Gastrocnemius medialis (tissue), 4 donors: ENCODE measurements at regions not wholly inside any gene's neighbourhood (a gene's known extent, or its start where the extent isn't known, plus 50 kb on each side); places are given as distances from the start of the nearest gene placed in this dataset.

Experiments
- ATAC-seq, 2 donors: fragments of 150-250 bp; one replicate each; pipeline ENCODE4 v1.9.1; 2016
- DNase-seq, 2 donors: peaks; one replicate each; pipeline ENCODE4 v3.0.0-alpha.2; 2019
- H3K27ac ChIP-seq, 4 donors: fragments of 200-600 bp; sonication (generic); 1 replicate in 1 of 4; 2 replicates in 3 of 4; pipeline ENCODE4 v1.5.1; 2016 to 2018; ENCODE audit warnings: mild to moderate bottlenecking in 2 of 4, moderate library complexity in 1 of 4
- H3K27me3 ChIP-seq, 3 donors: fragments of 200-600 bp; sonication (generic) in 2 of 3; 1 replicate in 1 of 3; 2 replicates in 2 of 3; pipeline versions ENCODE4 v1.5.1 to v1.6.0; 2016 to 2019; ENCODE audit warnings: mild to moderate bottlenecking in 1 of 3, moderate library complexity in 1 of 3
- H3K36me3 ChIP-seq, 2 donors: fragments of 200-600 bp; sonication (generic) in 1 of 2; one replicate each; pipeline ENCODE4 v1.5.1; 2017 to 2018
- H3K4me1 ChIP-seq, 2 donors: fragments of 200-600 bp; sonication (generic) in 1 of 2; one replicate each; pipeline ENCODE4 v1.5.1; 2016 to 2017; ENCODE audit warnings: mild to moderate bottlenecking in 2 of 2
- H3K4me3 ChIP-seq, 4 donors: fragments of 200-600 bp; sonication (generic) in 3 of 4; 1 replicate in 1 of 4; 2 replicates in 3 of 4; pipeline ENCODE4 v1.5.1; 2016 to 2019; ENCODE audit warnings: mild to moderate bottlenecking in 2 of 4
- H3K9me3 ChIP-seq, 3 donors: fragments of 200-600 bp; sonication (generic) in 2 of 3; 1 replicate in 1 of 3; 2 replicates in 2 of 3; pipeline ENCODE4 v1.5.1; 2016 to 2019
- POLR2A ChIP-seq, 2 donors: fragments of 450-650 bp; IDR thresholded peaks; one replicate each; pipeline ENCODE4 v1.6.1; 2017; ENCODE audit warnings: antibody characterized with exemption in 2 of 2, mild to moderate bottlenecking in 2 of 2, moderate library complexity in 2 of 2
- in situ Hi-C, 4 donors: fragments of 200-750 bp; cut with MboI; loops; one replicate each; pipeline versions ENCODE4 v1.15.0 to v1.8.0; 2017; ENCODE audit warnings: low sequenced_read_pairs in 4 of 4
- intact Hi-C: fragments of 100-400 bp; cut with DNase I; formaldehyde crosslinking; loops from one replicate; pipeline ENCODE4 v1.15.1; 2023; ENCODE audit warnings: low total_unique reads
- TF ChIP-seq, protein P1 (sequence below), 5 experiments: fragments of 450-650 bp in 3 of 5; fragments of 200-600 bp in 2 of 5; sonication (generic) in 2 of 5; IDR thresholded peaks in 4 of 5; conservative IDR thresholded peaks in 1 of 5; 1 replicate in 4 of 5; 2 replicates in 1 of 5; pipeline ENCODE4 v1.5.1; 2016 to 2019; ENCODE audit warnings: antibody characterized with exemption in 5 of 5, mild to moderate bottlenecking in 3 of 5, moderate library complexity in 3 of 5

DNA sequence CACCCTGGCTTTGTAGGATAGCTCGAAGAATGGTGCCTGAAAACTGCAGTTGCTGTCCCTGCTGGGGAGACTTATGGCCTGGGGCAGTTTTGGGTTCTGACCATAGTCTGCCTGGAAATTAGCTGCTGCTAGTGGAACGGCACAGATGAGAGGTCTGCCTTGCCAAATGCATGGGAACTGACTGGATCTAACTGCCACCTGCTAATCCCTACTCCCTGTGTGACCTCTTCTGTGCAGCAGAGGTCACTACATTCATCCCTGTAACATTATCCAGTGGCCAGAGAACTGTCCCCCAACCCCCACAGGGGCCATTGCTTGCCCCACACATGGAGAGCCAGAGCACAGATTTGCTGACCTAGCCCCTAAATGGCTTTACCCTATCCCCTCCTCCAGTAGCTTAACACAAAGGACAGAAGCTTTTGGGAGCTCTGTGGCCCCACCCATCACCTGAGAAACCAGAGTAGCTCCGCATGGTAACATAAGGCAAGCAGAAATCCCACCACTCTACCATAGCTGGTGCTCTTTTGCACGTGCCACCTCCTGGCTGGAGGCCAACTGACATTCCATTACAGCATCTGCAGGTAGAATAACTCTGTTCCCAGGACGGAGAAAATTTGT is 840.0 kb downstream of the EPHA3 start:
- intact Hi-C loops, result no loop called here

DNA sequence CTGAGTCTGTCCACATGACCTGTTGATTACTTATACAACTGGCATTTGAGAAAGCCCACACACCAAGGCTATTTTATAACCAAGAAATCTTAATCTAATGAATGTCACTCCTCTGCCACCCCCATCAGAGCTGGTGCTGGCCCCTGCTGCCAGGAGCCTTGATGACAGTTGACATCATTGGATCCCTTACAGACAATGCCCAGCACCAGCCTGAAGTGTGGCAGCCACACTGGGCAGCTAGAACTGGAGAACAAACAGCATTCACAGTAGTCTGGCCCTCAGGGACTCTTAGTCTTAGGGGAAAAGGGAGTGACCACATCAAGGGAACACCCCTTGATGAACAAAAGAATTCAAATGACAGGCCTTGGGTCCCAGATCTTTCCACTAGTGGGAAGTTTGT is 840.6 kb downstream of the EPHA3 start:
- no peaks in the 10 kb centered on the region for H3K4me1 ChIP-seq
- H3K27me3 ChIP-seq, result no peaks in the 10 kb centered on the region
- intact Hi-C loops, result no loop called here
- no peaks in the 10 kb centered on the region for H3K9me3 ChIP-seq
- H3K4me3 ChIP-seq, result no peak overlapping the region
- no peak overlapping the region for H3K27ac ChIP-seq
- ATAC-seq, result no peak
- in situ Hi-C loops, result no loop called here
- H3K36me3 ChIP-seq, result no peaks in the 10 kb centered on the region
- DNase-seq, result no peak
- TF ChIP-seq POLR2A (IDR thresholded peaks at IDR 0.05), result no peak
- TF ChIP-seq, protein P1, sequence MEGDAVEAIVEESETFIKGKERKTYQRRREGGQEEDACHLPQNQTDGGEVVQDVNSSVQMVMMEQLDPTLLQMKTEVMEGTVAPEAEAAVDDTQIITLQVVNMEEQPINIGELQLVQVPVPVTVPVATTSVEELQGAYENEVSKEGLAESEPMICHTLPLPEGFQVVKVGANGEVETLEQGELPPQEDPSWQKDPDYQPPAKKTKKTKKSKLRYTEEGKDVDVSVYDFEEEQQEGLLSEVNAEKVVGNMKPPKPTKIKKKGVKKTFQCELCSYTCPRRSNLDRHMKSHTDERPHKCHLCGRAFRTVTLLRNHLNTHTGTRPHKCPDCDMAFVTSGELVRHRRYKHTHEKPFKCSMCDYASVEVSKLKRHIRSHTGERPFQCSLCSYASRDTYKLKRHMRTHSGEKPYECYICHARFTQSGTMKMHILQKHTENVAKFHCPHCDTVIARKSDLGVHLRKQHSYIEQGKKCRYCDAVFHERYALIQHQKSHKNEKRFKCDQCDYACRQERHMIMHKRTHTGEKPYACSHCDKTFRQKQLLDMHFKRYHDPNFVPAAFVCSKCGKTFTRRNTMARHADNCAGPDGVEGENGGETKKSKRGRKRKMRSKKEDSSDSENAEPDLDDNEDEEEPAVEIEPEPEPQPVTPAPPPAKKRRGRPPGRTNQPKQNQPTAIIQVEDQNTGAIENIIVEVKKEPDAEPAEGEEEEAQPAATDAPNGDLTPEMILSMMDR (IDR thresholded peaks at IDR 0.05 in 4 of 5, conservative IDR thresholded peaks at IDR 0.05 in 1 of 5), result no peak

More for the DNA sequence above, 840.0 kb downstream of the EPHA3 start:
- H3K4me1 ChIP-seq, result no peaks in the 10 kb centered on the region
- H3K4me3 ChIP-seq, result no peak overlapping the region
- ATAC-seq, result no peak
- DNase-seq, result no peak
- no peaks in the 10 kb centered on the region for H3K27me3 ChIP-seq
- TF ChIP-seq, protein P1 (IDR thresholded peaks at IDR 0.05 in 4 of 5, conservative IDR thresholded peaks at IDR 0.05 in 1 of 5), result no peak
- no peak for TF ChIP-seq POLR2A (IDR thresholded peaks at IDR 0.05)
- H3K27ac ChIP-seq, result no peak overlapping the region
- in situ Hi-C loops, result no loop called here
- H3K9me3 ChIP-seq, result no peaks in the 10 kb centered on the region
- H3K36me3 ChIP-seq, result no peaks in the 10 kb centered on the region

DNA sequence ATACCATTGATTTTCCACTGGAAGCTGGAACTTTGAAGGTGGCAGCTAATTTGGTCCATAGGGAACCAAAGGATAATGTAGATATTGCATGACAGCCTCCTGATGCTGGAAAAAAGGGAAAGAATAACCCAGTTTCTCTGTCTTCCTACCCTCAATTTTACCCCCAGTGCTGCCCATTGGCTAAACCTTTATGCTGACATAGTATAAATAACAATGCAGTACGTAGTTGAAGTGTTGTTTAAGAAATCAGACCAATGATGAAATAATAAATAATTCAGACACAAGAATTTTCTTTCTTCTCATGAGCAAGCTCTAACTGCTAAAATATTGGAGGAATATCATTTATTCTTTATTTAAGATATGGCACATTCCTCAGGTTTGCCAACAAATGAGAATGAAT is 843.4 kb downstream of the EPHA3 start:
- no peak for TF ChIP-seq POLR2A (IDR thresholded peaks at IDR 0.05)
- TF ChIP-seq, protein P1 (IDR thresholded peaks at IDR 0.05 in 4 of 5, conservative IDR thresholded peaks at IDR 0.05 in 1 of 5), result no peak
- no peaks in the 10 kb centered on the region for H3K9me3 ChIP-seq
- no peaks in the 10 kb centered on the region for H3K36me3 ChIP-seq
- no peaks in the 10 kb centered on the region for H3K27me3 ChIP-seq
- intact Hi-C loops (no loop called here), in situ Hi-C loops (no loop called here)
- H3K4me3 ChIP-seq, result no peak overlapping the region
- DNase-seq, result no peak
- H3K27ac ChIP-seq, result no peak overlapping the region
- H3K4me1 ChIP-seq, result no peaks in the 10 kb centered on the region
- ATAC-seq, result no peak

DNA sequence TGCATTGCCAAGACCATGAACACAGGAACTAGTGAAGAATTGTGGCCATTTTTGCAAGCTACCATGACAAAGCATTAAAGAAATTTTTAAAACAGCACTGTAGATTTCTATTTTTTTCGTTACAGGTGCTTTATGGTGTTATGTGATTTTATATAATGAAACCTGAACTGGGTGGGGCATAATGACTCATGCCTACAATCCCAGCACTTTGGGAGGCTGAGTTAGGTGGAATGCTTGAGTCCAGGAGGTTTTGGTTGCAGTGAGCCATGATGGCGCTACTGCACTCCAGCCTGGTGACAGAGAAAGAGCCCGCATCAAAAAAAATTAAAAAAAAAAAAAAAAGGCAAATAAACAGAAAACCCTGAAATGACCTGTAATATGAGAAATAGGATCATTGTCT is 846.7 kb downstream of the EPHA3 start:
- ATAC-seq (no peak), DNase-seq (no peak)
- Histone ChIP-seq H3K36me3 (no peaks in the 10 kb centered on the region), H3K4me1 (no peaks in the 10 kb centered on the region), H3K27ac (no peak overlapping the region), H3K4me3 (no peak overlapping the region), H3K27me3 (no peaks in the 10 kb centered on the region), H3K9me3 (no peaks in the 10 kb centered on the region)
- intact Hi-C loops (no loop called here), in situ Hi-C loops (no loop called here)
- TF ChIP-seq, protein P1 (IDR thresholded peaks at IDR 0.05 in 4 of 5, conservative IDR thresholded peaks at IDR 0.05 in 1 of 5), result no peak
- TF ChIP-seq POLR2A (IDR thresholded peaks at IDR 0.05), result no peak

DNA sequence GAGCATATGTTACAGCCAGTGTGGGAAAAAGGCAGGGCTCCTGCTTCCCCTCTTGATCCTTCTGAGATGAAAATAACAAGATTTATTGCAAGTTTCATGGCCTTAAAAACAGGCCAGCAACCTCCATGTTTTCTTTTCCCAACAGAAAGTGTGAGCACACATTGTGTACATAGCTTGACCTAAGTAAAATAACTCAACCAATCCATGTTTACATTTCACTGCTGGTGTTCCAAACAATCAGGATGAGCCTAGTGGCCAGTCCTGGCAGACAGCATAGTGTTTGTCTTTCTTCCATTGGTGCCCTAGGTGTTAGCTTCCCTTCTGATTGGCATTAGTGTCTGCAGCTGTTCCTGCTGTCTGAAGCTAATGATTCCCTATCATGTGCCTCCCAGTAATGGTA is 847.7 kb downstream of the EPHA3 start:
- Histone ChIP-seq H3K27ac (no peak overlapping the region), H3K27me3 (no peaks in the 10 kb centered on the region), H3K36me3 (no peaks in the 10 kb centered on the region), H3K9me3 (no peaks in the 10 kb centered on the region), H3K4me1 (no peaks in the 10 kb centered on the region), H3K4me3 (no peak overlapping the region)
- TF ChIP-seq, protein P1 (IDR thresholded peaks at IDR 0.05 in 4 of 5, conservative IDR thresholded peaks at IDR 0.05 in 1 of 5), result no peak
- TF ChIP-seq POLR2A (IDR thresholded peaks at IDR 0.05), result no peak
- intact Hi-C loops (no loop called here), in situ Hi-C loops (no loop called here)
- no peak for DNase-seq
- ATAC-seq, result no peak
